A549 (cell line): ENCODE measurements at regions not wholly inside any gene's neighbourhood (a gene's known extent, or its start where the extent isn't known, plus 50 kb on each side); places are given as distances from the start of the nearest gene placed in this dataset.

Experiments
- CTCF ChIP-seq: fragments of >200 bp; sonication (Bioruptor Twin); formaldehyde crosslinking; IDR thresholded peaks from 3 replicates; pipeline ENCODE4 v1.5.1; 2016
- RAD21 ChIP-seq, 2 experiments: fragments of >200 bp in 1 of 2; sonication (Bioruptor Twin) in 1 of 2; formaldehyde crosslinking in 1 of 2; IDR thresholded peaks in 1 of 2; conservative IDR thresholded peaks in 1 of 2; 2 replicates in 1 of 2; 3 replicates in 1 of 2; pipeline ENCODE4 v1.6.1; 2012 to 2018; ENCODE audit warnings: inconsistent platforms in 1 of 2
- RCOR1 ChIP-seq: fragments of 150-350 bp; IDR thresholded peaks from 2 replicates; pipeline ENCODE4 v1.6.1; 2014; ENCODE audit warnings: antibody characterized with exemption, low read length, low read depth
- USF2 ChIP-seq: fragments of 450-650 bp; IDR thresholded peaks from 2 replicates; pipeline ENCODE4 v1.6.1; 2014; ENCODE audit warnings: antibody characterized with exemption

GRCh38 chr10:4740471-4740870 is 85.5 kb upstream of the AKR1E2 start:
- TF ChIP-seq RCOR1 = no peak
- TF ChIP-seq USF2 = no peak
- no peak for TF ChIP-seq RAD21 (conservative IDR thresholded peaks at IDR 0.05 in 1 of 2, IDR thresholded peaks at IDR 0.05 in 1 of 2)
- TF ChIP-seq CTCF = no peak
